EH (cell line): ENCODE measurements at regions not wholly inside any gene's neighbourhood (a gene's known extent, or its start where the extent isn't known, plus 50 kb on each side); places are given as distances from the start of the nearest gene placed in this dataset.

Source experiments
- DNase-seq: peaks from one replicate; pipeline ENCODE4 v3.0.0-alpha.2; 2015; ENCODE audit warnings: low read depth

DNA sequence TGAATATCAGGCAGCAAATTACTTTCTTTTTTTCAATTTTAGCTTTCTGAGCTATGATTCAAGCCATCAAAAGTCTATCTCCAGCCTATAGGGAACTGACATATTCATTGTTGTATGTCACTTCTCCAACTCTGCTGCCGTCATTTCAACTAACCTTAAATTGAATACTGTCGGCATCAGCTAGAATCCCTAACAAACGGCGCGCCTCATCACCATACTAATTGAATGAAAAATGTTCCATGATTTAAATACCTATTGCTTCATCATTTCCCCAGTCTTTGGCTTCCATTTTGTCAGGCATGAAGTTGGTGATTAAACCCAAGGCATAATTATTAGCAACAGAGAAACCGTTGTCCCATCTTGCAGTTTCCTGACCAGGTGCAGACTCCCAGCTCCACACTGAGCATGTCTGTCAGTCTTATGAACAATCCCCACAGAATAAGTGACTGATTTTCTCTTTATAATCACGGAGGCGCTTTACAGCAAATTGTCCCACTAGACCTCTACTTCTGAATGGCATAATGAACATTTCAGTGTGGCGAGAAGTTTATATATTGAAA is 83.5 kb upstream of the NPY start:
- DNase-seq: no peak

DNA sequence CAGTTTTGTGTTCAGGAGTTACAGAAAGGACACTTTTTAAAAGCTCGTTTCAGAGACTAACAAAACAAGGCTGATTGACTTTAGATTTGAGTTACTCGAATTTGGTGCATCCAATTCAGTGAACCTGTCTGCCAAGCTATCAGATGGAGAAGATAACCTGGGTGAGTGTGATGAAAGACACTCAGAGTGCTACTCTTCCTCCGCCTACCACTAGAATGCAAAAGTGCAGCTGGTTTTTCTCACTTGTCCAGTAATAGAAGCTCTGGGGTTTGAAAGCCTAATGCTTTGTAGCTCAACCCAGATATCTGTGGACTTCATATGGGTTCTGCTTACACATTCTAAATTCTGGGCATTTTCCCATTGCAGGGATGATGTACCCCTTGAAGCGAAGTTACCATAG is 82.8 kb upstream of the NPY start:
- DNase-seq: no peak

DNA sequence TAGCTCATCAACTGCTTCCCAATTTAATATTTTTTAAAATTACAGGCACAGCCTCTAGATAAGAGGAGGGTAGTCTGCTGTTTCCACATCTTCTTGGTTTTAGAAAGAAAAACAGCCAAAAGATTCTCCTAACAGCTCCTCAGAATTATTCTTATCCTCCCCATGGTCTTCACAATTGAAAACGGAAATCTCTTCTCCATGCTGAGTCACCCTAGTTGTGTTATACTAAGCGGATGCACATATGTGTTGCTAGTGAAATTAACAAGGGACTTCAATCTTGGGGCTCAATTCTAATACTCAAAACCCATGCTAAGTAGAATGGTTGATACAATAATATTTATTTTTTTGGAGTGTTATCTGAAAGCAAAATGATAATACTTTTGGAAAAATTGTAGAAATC is 71.9 kb upstream of the NPY start:
- DNase-seq: no peak

DNA sequence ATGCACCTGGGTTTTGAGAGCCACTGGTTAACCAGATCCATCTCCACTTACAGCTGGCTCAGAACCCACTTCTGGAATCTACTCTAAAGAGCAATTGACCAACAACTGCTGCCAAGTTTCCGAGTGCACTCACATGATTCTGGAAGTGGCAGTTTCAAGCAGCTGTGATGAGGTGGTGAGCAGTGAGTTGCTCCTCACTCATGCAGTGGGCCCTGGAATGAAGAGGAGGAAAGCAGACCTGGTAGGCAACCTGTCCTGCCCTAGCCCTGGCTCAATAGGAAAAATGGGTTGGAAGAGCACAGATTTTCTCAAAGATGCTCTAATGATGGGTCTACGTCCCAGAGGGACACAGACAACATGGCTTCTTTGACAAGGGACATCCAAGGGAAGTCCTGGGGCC is 70.7 kb upstream of the NPY start:
- DNase-seq: no peak

DNA sequence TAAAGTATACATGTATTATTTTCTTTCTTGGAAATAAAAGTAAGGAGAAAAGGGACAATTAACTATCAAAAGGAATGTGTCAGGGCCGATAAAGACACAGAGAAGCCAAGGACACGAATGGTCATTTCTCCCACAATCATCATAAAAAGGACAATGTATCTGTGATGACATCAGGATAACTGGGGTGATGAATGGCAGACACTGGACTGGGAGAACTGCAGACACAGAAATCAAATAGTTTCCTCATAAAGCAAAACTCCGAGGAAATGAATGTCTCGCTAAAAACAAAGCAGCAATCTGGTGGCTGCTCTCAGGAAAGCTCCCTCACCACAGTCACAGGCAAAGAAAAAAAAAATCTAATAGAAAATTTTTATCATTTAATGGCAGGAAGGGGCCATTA is 69.3 kb upstream of the NPY start:
- no peak for DNase-seq

DNA sequence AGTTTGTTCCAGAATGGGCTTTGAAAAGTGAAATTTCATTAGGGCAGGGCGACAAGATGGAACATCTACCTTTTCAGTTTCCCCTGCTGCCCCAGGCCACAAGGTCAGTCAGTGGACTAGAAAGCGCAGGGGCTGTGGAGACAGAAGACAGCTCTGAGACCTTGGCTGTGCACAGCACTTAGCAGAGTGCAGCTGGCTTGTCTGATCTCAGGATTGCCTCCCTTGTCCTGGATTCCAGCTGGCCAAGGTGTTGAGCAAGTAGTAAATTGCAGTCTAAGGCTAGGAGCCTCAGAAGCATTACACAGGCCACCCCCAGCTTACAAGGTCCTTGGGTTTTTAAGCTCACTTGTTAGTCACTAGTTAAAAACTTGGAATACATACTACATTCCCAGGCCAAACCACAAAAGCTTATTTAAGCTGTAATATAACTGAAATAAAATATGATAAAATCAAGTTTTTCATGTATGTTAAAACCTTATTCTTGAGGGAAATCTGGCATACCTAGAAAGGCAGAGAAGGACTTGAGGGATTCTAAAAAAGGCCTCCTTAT is 67.3 kb upstream of the NPY start:
- peak; percentile 53 for DNase-seq

DNA sequence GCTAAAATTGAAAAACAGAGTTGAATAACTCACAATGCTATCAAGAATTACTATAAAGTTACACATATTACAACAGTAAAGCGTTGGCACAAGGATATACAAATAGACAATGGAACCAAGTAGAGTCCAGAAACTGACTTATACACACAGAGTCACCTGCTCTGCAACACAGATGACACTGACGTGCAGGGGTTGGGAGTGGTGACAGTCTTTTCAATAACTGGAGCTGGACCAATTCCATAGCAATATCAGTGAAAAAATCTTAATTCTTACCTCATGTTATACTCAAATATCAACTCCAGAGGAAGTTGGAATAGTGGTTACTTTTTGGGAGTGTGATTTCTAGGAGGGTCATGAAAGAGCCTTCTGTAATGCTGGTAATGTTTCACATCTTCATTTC is 62.5 kb upstream of the NPY start:
- no peak for DNase-seq

DNA sequence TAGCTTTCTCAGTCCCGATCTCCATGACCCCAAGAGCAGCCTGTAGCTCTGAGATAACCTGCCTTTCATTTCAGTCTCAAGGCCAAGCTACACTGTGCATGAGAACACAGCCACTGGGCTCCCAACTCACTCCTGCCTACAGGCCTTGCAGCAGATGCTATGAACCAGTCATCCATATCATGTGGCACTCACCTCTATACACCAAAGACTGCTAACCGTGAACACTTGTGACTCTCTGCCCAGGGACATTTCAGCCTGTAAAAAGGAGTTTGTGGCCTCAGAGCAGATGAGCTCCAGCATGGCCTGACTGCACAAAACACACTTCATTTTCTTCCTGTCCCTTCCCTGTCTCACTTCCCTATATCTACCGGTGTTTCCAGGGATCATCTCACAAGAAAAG is 56.9 kb upstream of the NPY start:
- DNase-seq: no peak

DNA sequence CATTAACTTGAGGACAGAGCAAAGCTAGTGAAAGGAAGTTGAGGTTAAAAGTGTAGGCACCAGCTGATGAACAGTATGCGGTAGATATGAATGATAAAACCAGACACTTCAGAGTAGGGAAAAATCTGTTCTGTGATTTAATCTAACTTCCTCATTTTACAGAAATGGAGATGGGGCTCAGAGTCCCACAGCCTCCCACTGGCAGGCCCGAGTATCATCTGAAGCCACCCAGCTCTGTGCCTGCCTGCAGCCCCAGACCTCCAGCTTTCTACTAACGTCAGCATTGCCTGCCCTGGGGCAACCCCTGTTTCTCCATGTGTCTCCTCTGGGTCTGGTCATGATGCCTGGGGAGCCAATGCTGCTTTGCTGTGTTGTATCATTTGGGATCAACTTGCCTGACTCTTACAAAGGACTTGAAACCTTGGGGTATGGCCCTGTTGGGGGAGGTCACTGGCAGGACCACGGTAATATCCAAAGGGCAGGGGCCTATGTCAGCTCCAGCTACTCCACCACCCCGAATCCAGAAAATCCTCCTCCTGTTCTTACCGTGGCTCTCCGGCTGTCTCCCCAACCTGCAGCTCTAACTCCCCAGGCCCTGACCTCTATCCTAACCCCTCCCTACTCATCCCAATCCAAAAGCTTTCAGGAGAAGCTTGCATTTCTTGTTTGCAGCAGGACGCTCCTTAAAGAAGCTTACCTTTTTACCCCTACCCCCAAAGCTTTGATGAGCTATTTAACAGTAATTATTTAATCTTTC is 56.2 kb upstream of the NPY start:
- DNase-seq: no peak

DNA sequence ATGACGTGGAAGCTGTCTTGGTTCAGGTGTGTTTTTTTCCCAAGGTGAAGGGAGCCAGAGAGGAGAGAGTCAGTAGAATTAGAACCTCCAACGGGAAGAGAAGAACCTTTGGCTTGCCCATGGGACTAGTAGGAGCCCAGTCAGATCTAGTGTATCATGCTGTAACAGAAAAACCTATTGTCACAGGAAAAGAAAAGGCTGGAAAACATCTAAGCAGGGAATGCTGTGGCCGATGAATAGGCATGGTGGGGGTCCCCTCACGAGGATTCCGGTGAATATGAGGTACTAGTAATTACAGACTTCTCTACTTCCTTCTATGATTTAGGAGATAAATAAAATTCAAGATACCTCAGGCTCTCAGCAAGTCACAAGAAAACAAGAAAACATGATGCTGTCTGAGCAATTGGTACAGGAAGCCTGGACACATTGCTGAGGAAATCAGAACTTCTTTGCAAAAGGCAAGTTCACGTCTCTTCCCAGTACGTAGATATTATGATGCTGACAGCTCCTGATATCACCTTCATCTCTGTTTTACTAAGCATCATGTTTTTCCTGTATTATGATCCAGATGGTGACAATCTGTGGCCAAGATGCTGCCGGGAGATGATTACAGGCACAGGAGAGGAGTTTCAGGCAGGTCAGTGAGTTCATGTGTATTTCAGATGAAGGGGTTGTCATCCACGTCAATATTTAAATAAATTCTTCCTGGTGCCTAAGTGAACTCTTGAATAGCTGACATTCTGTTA is 54.3 kb upstream of the NPY start:
- DNase-seq: no peak

DNA sequence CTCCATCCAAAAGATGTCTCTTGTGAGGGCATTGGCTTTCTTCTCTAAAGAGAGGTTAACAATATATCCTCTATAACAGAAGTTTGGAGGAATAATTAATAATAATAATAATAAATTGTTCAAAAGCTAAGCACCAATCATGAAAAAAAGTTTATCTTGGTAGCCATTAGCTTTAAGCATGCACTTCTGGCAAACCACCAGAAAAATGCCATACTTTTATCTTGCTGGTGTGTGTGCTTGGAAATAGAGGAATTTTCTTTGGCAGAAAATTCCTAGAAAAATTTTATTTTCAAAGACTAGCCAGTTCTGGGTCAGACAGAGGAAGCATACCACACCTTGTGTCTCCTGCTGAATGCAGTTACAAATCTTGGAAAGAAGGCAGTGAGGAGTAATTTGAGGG is 52.5 kb upstream of the NPY start:
- no peak for DNase-seq

DNA sequence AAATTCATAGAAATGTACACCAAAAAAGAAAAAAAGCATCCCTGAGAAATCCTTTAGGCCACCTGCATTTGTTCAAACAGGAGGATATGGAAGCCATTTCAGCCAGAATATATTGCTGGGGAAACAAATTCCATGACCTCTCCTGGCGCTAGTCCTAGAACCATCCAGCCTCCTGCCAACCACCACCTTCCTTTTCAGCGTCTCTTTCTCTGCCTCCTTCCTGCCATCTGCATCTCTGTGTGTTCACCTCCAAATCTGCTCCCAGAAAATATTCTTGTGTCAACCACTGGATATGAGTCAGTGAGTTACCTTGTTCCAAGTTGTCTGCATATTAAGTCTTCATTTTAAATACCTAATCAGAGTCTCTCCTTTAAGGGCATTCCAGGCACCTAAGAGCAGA is 50.6 kb upstream of the NPY start:
- DNase-seq: no peak
